Natural killer cell treated with Interleukin-12 subunit alpha and Interleukin-12 subunit beta and Interleukin-15 and Interleukin-18, amount 100 ng/mL, for 72 hours (primary cell): ENCODE measurements at regions not wholly inside any gene's neighbourhood (a gene's known extent, or its start where the extent isn't known, plus 50 kb on each side); places are given as distances from the start of the nearest gene placed in this dataset.

Experiments used
- ATAC-seq, 2 donors: fragments of 150-1000 bp; cut with Tn5 transposase in 1 of 2; sonication (Bioruptor Pico), chemical (Tn5 transposase) in 1 of 2; 2 replicates each; pipeline ENCODE4 v1.10.0; 2021
- DNase-seq: peaks from one replicate; pipeline ENCODE4 v3.0.0; 2022; ENCODE audit warnings: low spot score
- H3K27ac Mint-ChIP-seq, 2 donors: 1 replicate in 1 of 2; 2 replicates in 1 of 2; pipeline ENCODE4 v1.8.0; 2022; ENCODE audit warnings: mixed read lengths in 2 of 2, mild to moderate bottlenecking in 1 of 2, moderate library complexity in 1 of 2
- H3K27me3 Mint-ChIP-seq, 2 donors: 1 replicate in 1 of 2; 2 replicates in 1 of 2; pipeline ENCODE4 v1.8.0; 2022; ENCODE audit warnings: mixed read lengths in 2 of 2
- H3K36me3 Mint-ChIP-seq: one replicate; pipeline ENCODE4 v1.8.0; 2022; ENCODE audit warnings: mixed read lengths
- H3K4me1 Mint-ChIP-seq, 2 donors: 1 replicate in 1 of 2; 2 replicates in 1 of 2; pipeline ENCODE4 v1.8.0; 2022; ENCODE audit warnings: low read depth in 2 of 2, mixed read lengths in 2 of 2, mild to moderate bottlenecking in 1 of 2
- H3K4me3 Mint-ChIP-seq: one replicate; pipeline ENCODE4 v1.8.0; 2022; ENCODE audit warnings: mixed read lengths
- H3K9me3 Mint-ChIP-seq: 2 replicates; pipeline ENCODE4 v1.8.0; 2022; ENCODE audit warnings: mixed read lengths

- Mint-ChIP-seq H3K27me3 (no peaks in the 10 kb centered on the region), H3K4me1 (no peaks in the 10 kb centered on the region), H3K4me3 (no peak overlapping the region), H3K9me3 (peaks cover 3% of the 10 kb centered on the region), H3K36me3 (no peaks in the 10 kb centered on the region), H3K27ac (no peak overlapping the region)
- no peak for ATAC-seq
- DNase-seq, result no peak
Measured at GRCh38 chr10:108515821-108516220, 1351.3 kb upstream of the SORCS1 start.

- no peaks in the 10 kb centered on the region for H3K27me3 Mint-ChIP-seq
- no peak overlapping the region for H3K4me3 Mint-ChIP-seq
- peaks cover 12% of the 10 kb centered on the region for H3K36me3 Mint-ChIP-seq
- DNase-seq, result no peak
- no peak overlapping the region for H3K27ac Mint-ChIP-seq
- no peaks in the 10 kb centered on the region for H3K4me1 Mint-ChIP-seq
- peaks cover 15% of the 10 kb centered on the region for H3K9me3 Mint-ChIP-seq
- ATAC-seq, result no peak
Measured at GRCh38 chr10:108500396-108500795, 1335.9 kb upstream of the SORCS1 start.

- Mint-ChIP-seq H3K4me3 (no peak overlapping the region), H3K4me1 (no peaks in the 10 kb centered on the region), H3K27me3 (no peaks in the 10 kb centered on the region), H3K27ac (no peak overlapping the region), H3K9me3 (peaks cover 21% of the 10 kb centered on the region), H3K36me3 (peaks cover 6% of the 10 kb centered on the region)
- no peak for DNase-seq
- no peak for ATAC-seq
Measured at GRCh38 chr10:108496106-108496505, 1331.6 kb upstream of the SORCS1 start.

GRCh38 chr10:108490944-108491343 lies 1326.4 kb upstream of the SORCS1 start:
- Mint-ChIP-seq H3K27ac (no peak overlapping the region), H3K36me3 (peaks cover under 1% of the 10 kb centered on the region), H3K4me1 (no peaks in the 10 kb centered on the region), H3K4me3 (no peak overlapping the region), H3K9me3 (peaks cover 7% of the 10 kb centered on the region), H3K27me3 (no peaks in the 10 kb centered on the region)
- no peak for ATAC-seq
- no peak for DNase-seq

GRCh38 chr10:108471420-108471819 lies 1306.9 kb upstream of the SORCS1 start:
- H3K36me3 Mint-ChIP-seq, result no peaks in the 10 kb centered on the region
- H3K27ac Mint-ChIP-seq, result no peak overlapping the region
- H3K9me3 Mint-ChIP-seq, result peaks cover 16% of the 10 kb centered on the region
- no peaks in the 10 kb centered on the region for H3K4me1 Mint-ChIP-seq
- DNase-seq (no peak), ATAC-seq (no peak)
- no peak overlapping the region for H3K4me3 Mint-ChIP-seq
- H3K27me3 Mint-ChIP-seq, result peaks cover 5 to 11% of the 10 kb centered on the region in 2 donors

GRCh38 chr10:108469940-108470339 lies 1305.4 kb upstream of the SORCS1 start:
- ATAC-seq (no peak), DNase-seq (no peak)
- Mint-ChIP-seq H3K27ac (no peak overlapping the region), H3K9me3 (peaks cover 11% of the 10 kb centered on the region), H3K4me1 (no peaks in the 10 kb centered on the region), H3K4me3 (no peak overlapping the region), H3K36me3 (no peaks in the 10 kb centered on the region), H3K27me3 (peaks cover 5 to 11% of the 10 kb centered on the region in 2 donors)

GRCh38 chr10:108465871-108466641 lies 1301.5 kb upstream of the SORCS1 start:
- no peaks in the 10 kb centered on the region for H3K4me1 Mint-ChIP-seq

GRCh38 chr10:108462005-108462404 lies 1297.5 kb upstream of the SORCS1 start:
- Mint-ChIP-seq H3K27ac (no peak overlapping the region), H3K9me3 (no peaks in the 10 kb centered on the region), H3K4me3 (no peak overlapping the region), H3K27me3 (peaks cover 3 to 5% of the 10 kb centered on the region in 2 donors), H3K4me1 (no peaks in the 10 kb centered on the region), H3K36me3 (no peaks in the 10 kb centered on the region)
- DNase-seq (no peak), ATAC-seq (no peak)

More at GRCh38 chr10:108465871-108466641, 1301.5 kb upstream of the SORCS1 start:
- Mint-ChIP-seq H3K36me3 (no peaks in the 10 kb centered on the region), H3K4me3 (no peak overlapping the region), H3K9me3 (peaks cover 3% of the 10 kb centered on the region), H3K27me3 (peaks cover 5 to 11% of the 10 kb centered on the region in 2 donors), H3K27ac (no peak overlapping the region)
- DNase-seq, result no peak
- peak in 1 of 2 donors; percentile 56 for ATAC-seq

- Mint-ChIP-seq H3K36me3 (peaks cover 3% of the 10 kb centered on the region), H3K27me3 (no peaks in the 10 kb centered on the region), H3K4me1 (peaks cover 0 to 6% of the 10 kb centered on the region in 2 donors), H3K9me3 (peaks cover 8% of the 10 kb centered on the region), H3K27ac (no peak overlapping the region), H3K4me3 (no peak overlapping the region)
- DNase-seq (no peak), ATAC-seq (no peak)
Measured at GRCh38 chr10:108454793-108455192, 1290.3 kb upstream of the SORCS1 start.

GRCh38 chr10:108454224-108454623 lies 1289.7 kb upstream of the SORCS1 start:
- DNase-seq, result no peak
- Mint-ChIP-seq H3K4me3 (no peak overlapping the region), H3K9me3 (peaks cover 11% of the 10 kb centered on the region), H3K27ac (no peak overlapping the region), H3K4me1 (peaks cover 0 to 6% of the 10 kb centered on the region in 2 donors), H3K27me3 (no peaks in the 10 kb centered on the region), H3K36me3 (peaks cover 5% of the 10 kb centered on the region)
- no peak for ATAC-seq

GRCh38 chr10:108453166-108453565 lies 1288.7 kb upstream of the SORCS1 start:
- peaks cover 5% of the 10 kb centered on the region for H3K36me3 Mint-ChIP-seq
- peaks cover 0 to 6% of the 10 kb centered on the region in 2 donors for H3K4me1 Mint-ChIP-seq
- peaks cover 11% of the 10 kb centered on the region for H3K9me3 Mint-ChIP-seq
- H3K4me3 Mint-ChIP-seq, result no peak overlapping the region
- no peaks in the 10 kb centered on the region for H3K27me3 Mint-ChIP-seq
- ATAC-seq (no peak), DNase-seq (no peak)
- no peak overlapping the region for H3K27ac Mint-ChIP-seq

- H3K4me1 Mint-ChIP-seq, result peaks cover 0 to 6% of the 10 kb centered on the region in 2 donors
- H3K4me3 Mint-ChIP-seq, result no peak overlapping the region
- DNase-seq (no peak), ATAC-seq (no peak)
- no peaks in the 10 kb centered on the region for H3K27me3 Mint-ChIP-seq
- H3K27ac Mint-ChIP-seq, result no peak overlapping the region
- peaks cover 5% of the 10 kb centered on the region for H3K36me3 Mint-ChIP-seq
- H3K9me3 Mint-ChIP-seq, result peaks cover 11% of the 10 kb centered on the region
Measured at GRCh38 chr10:108452533-108452932, 1288.0 kb upstream of the SORCS1 start.

GRCh38 chr10:108450280-108450679 lies 1285.8 kb upstream of the SORCS1 start:
- no peaks in the 10 kb centered on the region for H3K27me3 Mint-ChIP-seq
- peaks cover 11% of the 10 kb centered on the region for H3K9me3 Mint-ChIP-seq
- no peak overlapping the region for H3K4me3 Mint-ChIP-seq
- peaks cover 0 to 6% of the 10 kb centered on the region in 2 donors for H3K4me1 Mint-ChIP-seq
- ATAC-seq (peak in 1 of 2 donors; percentile 66), DNase-seq (no peak)
- H3K27ac Mint-ChIP-seq, result no peak overlapping the region
- peaks cover 5% of the 10 kb centered on the region for H3K36me3 Mint-ChIP-seq

- no peak overlapping the region for H3K27ac Mint-ChIP-seq
- no peak overlapping the region for H3K4me3 Mint-ChIP-seq
- ATAC-seq, result no peak
- no peak for DNase-seq
- no peaks in the 10 kb centered on the region for H3K27me3 Mint-ChIP-seq
- peaks cover 17% of the 10 kb centered on the region for H3K9me3 Mint-ChIP-seq
- H3K4me1 Mint-ChIP-seq, result peaks cover 0 to 6% of the 10 kb centered on the region in 2 donors
- H3K36me3 Mint-ChIP-seq, result peaks cover 5% of the 10 kb centered on the region
Measured at GRCh38 chr10:108445746-108446145, 1281.2 kb upstream of the SORCS1 start.

- no peaks in the 10 kb centered on the region for H3K4me1 Mint-ChIP-seq
- DNase-seq (no peak), ATAC-seq (no peak)
- H3K27ac Mint-ChIP-seq, result no peak overlapping the region
- no peaks in the 10 kb centered on the region for H3K27me3 Mint-ChIP-seq
- H3K36me3 Mint-ChIP-seq, result no peaks in the 10 kb centered on the region
- no peak overlapping the region for H3K4me3 Mint-ChIP-seq
- peaks cover 16% of the 10 kb centered on the region for H3K9me3 Mint-ChIP-seq
Measured at GRCh38 chr10:108443636-108444035, 1279.1 kb upstream of the SORCS1 start.
